Trophoblast cell (in vitro differentiated cells and primary cell): ENCODE measurements at regions not wholly inside any gene's neighbourhood (a gene's known extent, or its start where the extent isn't known, plus 50 kb on each side); places are given as distances from the start of the nearest gene placed in this dataset.

ENCODE experiments used
- DNase-seq, 2 donors: peaks; one replicate each; pipeline ENCODE4 v3.0.0-alpha.2; 2016
- H2AFZ ChIP-seq: 2 replicates; pipeline ENCODE4 v1.6.1; 2013; ENCODE audit warnings: low read length, moderate library complexity, mild to moderate bottlenecking; ENCODE audit not compliant: insufficient read depth, poor library complexity
- H2AK5ac ChIP-seq: 2 replicates; pipeline ENCODE4 v1.6.1; 2013; ENCODE audit warnings: mild to moderate bottlenecking, low read length
- H2BK120ac ChIP-seq: 2 replicates; pipeline ENCODE4 v1.6.1; 2013; ENCODE audit warnings: low read length, mild to moderate bottlenecking, moderate library complexity; ENCODE audit not compliant: insufficient read depth, poor library complexity
- H2BK12ac ChIP-seq: 2 replicates; pipeline ENCODE4 v1.6.1; 2013; ENCODE audit warnings: mild to moderate bottlenecking, low read length, moderate library complexity
- H2BK5ac ChIP-seq: 2 replicates; pipeline ENCODE4 v1.6.1; 2013; ENCODE audit warnings: low read length, low read depth, moderate library complexity, mild to moderate bottlenecking; ENCODE audit not compliant: poor library complexity
- H3K14ac ChIP-seq: 2 replicates; pipeline ENCODE4 v1.6.1; 2013; ENCODE audit warnings: mild to moderate bottlenecking, low read length
- H3K18ac ChIP-seq: 2 replicates; pipeline ENCODE4 v1.6.1; 2013; ENCODE audit warnings: mild to moderate bottlenecking, low read length
- H3K23ac ChIP-seq: 2 replicates; pipeline ENCODE4 v1.6.1; 2013; ENCODE audit warnings: low read length
- H3K27ac ChIP-seq: 2 replicates; pipeline ENCODE4 v1.5.1; 2013; ENCODE audit warnings: low read depth, mild to moderate bottlenecking, inconsistent platforms, low read length, moderate library complexity
- H3K27me3 ChIP-seq: 2 replicates; pipeline ENCODE4 v1.6.1; 2013; ENCODE audit warnings: inconsistent platforms, mild to moderate bottlenecking, low read length, moderate library complexity; ENCODE audit not compliant: insufficient read depth
- H3K36me3 ChIP-seq, 2 experiments: 1 replicate in 1 of 2; 2 replicates in 1 of 2; pipeline ENCODE4 v1.6.1; 2013; ENCODE audit warnings: low read length in 2 of 2, mild to moderate bottlenecking in 2 of 2, moderate library complexity in 1 of 2; ENCODE audit not compliant: insufficient read depth in 2 of 2, control insufficient read depth in 1 of 2
- H3K4ac ChIP-seq: 2 replicates; pipeline ENCODE4 v1.6.1; 2013; ENCODE audit warnings: low read depth, mild to moderate bottlenecking, low read length, moderate library complexity
- H3K4me1 ChIP-seq, 2 experiments: 1 replicate in 1 of 2; 2 replicates in 1 of 2; pipeline ENCODE4 v1.6.1; 2013; ENCODE audit warnings: low read length in 2 of 2, mild to moderate bottlenecking in 2 of 2, moderate library complexity in 1 of 2; ENCODE audit not compliant: insufficient read depth in 2 of 2, control insufficient read depth in 1 of 2
- H3K4me2 ChIP-seq: 2 replicates; pipeline ENCODE4 v1.6.1; 2013; ENCODE audit warnings: inconsistent platforms, mild to moderate bottlenecking, low read length, moderate library complexity
- H3K4me3 ChIP-seq: 2 replicates; pipeline ENCODE4 v1.5.1; 2013; ENCODE audit warnings: mild to moderate bottlenecking, low read depth, low read length, inconsistent platforms
- H3K79me1 ChIP-seq: one replicate; pipeline ENCODE4 v1.6.1; 2013; ENCODE audit warnings: low read length
- H3K79me2 ChIP-seq: 2 replicates; pipeline ENCODE4 v1.6.1; 2013; ENCODE audit warnings: low read length, mild to moderate bottlenecking; ENCODE audit not compliant: control insufficient read depth, insufficient read depth, poor library complexity
- H3K9ac ChIP-seq: 2 replicates; pipeline ENCODE4 v1.6.1; 2013; ENCODE audit warnings: mild to moderate bottlenecking, low read length
- H3K9me3 ChIP-seq: 2 replicates; pipeline ENCODE4 v1.6.1; 2013; ENCODE audit warnings: low read depth, mild to moderate bottlenecking, control low read depth, inconsistent platforms, low read length; ENCODE audit not compliant: insufficient read depth
- H4K12ac ChIP-seq: 2 replicates; pipeline ENCODE4 v1.6.1; 2013; ENCODE audit warnings: low read depth, mild to moderate bottlenecking, low read length, moderate library complexity
- H4K8ac ChIP-seq: 2 replicates; pipeline ENCODE4 v1.6.1; 2013; ENCODE audit warnings: low read depth, mild to moderate bottlenecking, low read length, moderate library complexity
- H4K91ac ChIP-seq: one replicate; pipeline ENCODE4 v1.6.1; 2013; ENCODE audit warnings: low read depth, mild to moderate bottlenecking, low read length, moderate library complexity
- WGBS: extraction: QIAGEN DNeasy Blood & Tissue Kit; methylation state at CpG from one replicate; pipeline ENCODE4 v1.1.7; 2013; ENCODE audit warnings: missing lambda C conversion rate; ENCODE audit not compliant: insufficient read length, insufficient coverage; ENCODE audit errors: extremely low coverage; 5-methylcytosine and 5-hydroxymethylcytosine counted together

DNA sequence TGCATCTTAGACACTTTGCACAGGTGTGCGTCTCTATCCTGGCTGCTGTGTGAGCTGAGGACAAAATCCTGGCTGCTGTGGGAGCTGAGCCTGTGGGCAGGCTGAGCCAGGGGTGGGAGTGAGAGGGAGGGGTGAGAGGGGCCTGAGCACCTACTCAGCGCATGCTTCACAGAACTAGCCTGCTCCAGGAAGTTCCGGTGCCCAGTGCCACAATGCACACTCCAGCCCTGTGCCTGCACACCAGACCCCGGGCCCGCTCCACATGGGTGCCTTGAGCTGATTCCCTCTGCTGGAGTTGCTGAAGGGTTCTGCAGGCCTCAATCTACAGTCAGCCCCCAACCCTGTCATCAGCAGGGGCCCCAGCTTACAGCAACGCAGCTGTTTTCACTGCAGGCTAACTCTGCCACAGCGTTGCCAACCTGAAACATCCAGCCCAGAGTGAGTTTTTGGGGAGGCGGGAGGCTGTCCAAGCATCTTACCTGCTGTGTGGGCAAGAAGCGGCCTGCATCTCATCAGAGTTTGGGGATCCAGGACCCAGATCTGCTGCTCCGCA, 1377.9 kb downstream of the TBC1D22A start:
- H3K27ac ChIP-seq: no peak overlapping the region
- DNase-seq: no peak
- no peak overlapping the region for H3K23ac ChIP-seq
- WGBS: no CpG with 5 or more reads among the region's 10 CpGs
- no peak overlapping the region for H2BK5ac ChIP-seq
- H3K4me2 ChIP-seq: no peak overlapping the region
- H3K79me2 ChIP-seq: no peaks in the 10 kb centered on the region
- no peak overlapping the region for H3K4me3 ChIP-seq
- H3K36me3 ChIP-seq: no peaks in the 10 kb centered on the region
- H3K27me3 ChIP-seq: no peaks in the 10 kb centered on the region
- no peak overlapping the region for H3K18ac ChIP-seq
- no peak overlapping the region for H2AK5ac ChIP-seq
- no peak overlapping the region for H2BK120ac ChIP-seq
- no peak overlapping the region for H3K9ac ChIP-seq
- no peak overlapping the region for H3K14ac ChIP-seq
- no peaks in the 10 kb centered on the region for H3K79me1 ChIP-seq
- no peak overlapping the region for H4K8ac ChIP-seq
- H4K12ac ChIP-seq: no peak overlapping the region
- no peak overlapping the region for H3K4ac ChIP-seq
- H2AFZ ChIP-seq: no peak overlapping the region
- peaks cover 3% of the 10 kb centered on the region for H3K9me3 ChIP-seq
- no peaks in the 10 kb centered on the region for H3K4me1 ChIP-seq
- no peak overlapping the region for H2BK12ac ChIP-seq
- H4K91ac ChIP-seq: no peak overlapping the region

DNA sequence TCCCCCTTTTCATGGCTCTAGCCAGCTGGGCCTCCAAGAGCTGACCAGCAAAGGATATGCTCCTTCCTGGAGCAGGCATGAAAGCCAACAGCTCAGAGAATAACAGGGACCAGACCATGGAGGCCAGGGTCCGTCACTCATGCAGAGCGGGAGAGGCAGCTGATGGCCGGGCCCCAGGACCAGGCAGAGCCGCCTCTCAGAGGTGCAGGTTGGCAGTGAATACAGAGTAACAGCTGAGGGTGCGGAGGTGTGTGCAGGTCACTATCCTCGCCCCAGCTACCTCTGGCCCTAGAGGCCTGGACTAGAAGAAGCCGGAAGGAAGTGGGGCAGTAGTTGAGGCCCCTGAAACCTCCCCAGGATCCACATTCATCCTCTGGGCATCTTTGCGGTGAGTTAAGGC, 1377.3 kb downstream of the TBC1D22A start:
- no peaks in the 10 kb centered on the region for H3K79me2 ChIP-seq
- H2BK12ac ChIP-seq: no peak overlapping the region
- H3K4me3 ChIP-seq: no peak overlapping the region
- H4K8ac ChIP-seq: no peak overlapping the region
- H3K9me3 ChIP-seq: peaks cover 3% of the 10 kb centered on the region
- H3K27ac ChIP-seq: no peak overlapping the region
- H3K4me1 ChIP-seq: no peaks in the 10 kb centered on the region
- no CpG with 5 or more reads among the region's 8 CpGs for WGBS
- no peak overlapping the region for H3K9ac ChIP-seq
- no peak overlapping the region for H4K12ac ChIP-seq
- no peak overlapping the region for H3K18ac ChIP-seq
- DNase-seq: no peak
- H3K79me1 ChIP-seq: no peaks in the 10 kb centered on the region
- no peak overlapping the region for H4K91ac ChIP-seq
- H3K27me3 ChIP-seq: no peaks in the 10 kb centered on the region
- H3K14ac ChIP-seq: no peak overlapping the region
- H2AK5ac ChIP-seq: no peak overlapping the region
- H2BK5ac ChIP-seq: no peak overlapping the region
- H3K4me2 ChIP-seq: no peak overlapping the region
- H3K23ac ChIP-seq: no peak overlapping the region
- H2AFZ ChIP-seq: no peak overlapping the region
- no peaks in the 10 kb centered on the region for H3K36me3 ChIP-seq
- H3K4ac ChIP-seq: no peak overlapping the region
- no peak overlapping the region for H2BK120ac ChIP-seq

DNA sequence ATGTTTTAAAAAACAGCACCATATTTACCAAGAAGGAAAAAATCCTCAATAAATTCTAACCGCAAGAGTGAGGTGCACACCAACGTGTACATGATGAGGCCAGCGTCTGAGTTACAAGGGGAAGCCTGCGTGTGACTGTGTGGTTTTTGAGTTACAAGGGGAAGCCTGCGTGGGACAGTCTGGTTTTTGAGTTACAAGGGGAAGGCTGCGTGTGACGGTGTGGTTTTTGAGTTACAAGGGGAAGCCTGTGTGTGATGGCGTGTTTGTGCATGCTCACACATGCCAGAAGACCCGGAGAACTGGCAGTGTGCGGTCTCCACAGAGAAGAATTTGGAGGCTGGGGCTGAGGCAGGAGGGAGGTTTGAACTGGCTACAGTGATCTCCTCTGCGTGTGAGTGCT, 1376.4 kb downstream of the TBC1D22A start:
- Histone ChIP-seq H3K18ac (no peak overlapping the region), H2AK5ac (no peak overlapping the region), H3K9ac (no peak overlapping the region), H2BK12ac (no peak overlapping the region), H3K79me2 (no peaks in the 10 kb centered on the region), H3K4me3 (no peak overlapping the region), H3K4me2 (no peak overlapping the region), H4K91ac (no peak overlapping the region), H3K9me3 (peaks cover 4% of the 10 kb centered on the region), H2BK120ac (no peak overlapping the region), H3K27ac (no peak overlapping the region), H2BK5ac (no peak overlapping the region), H3K14ac (no peak overlapping the region), H3K4ac (no peak overlapping the region), H3K79me1 (no peaks in the 10 kb centered on the region), H3K27me3 (no peaks in the 10 kb centered on the region), H4K12ac (no peak overlapping the region), H4K8ac (no peak overlapping the region), H2AFZ (no peak overlapping the region), H3K4me1 (no peaks in the 10 kb centered on the region), H3K23ac (no peak overlapping the region), H3K36me3 (no peaks in the 10 kb centered on the region)
- no peak for DNase-seq
- no CpG with 5 or more reads among the region's 11 CpGs for WGBS

DNA sequence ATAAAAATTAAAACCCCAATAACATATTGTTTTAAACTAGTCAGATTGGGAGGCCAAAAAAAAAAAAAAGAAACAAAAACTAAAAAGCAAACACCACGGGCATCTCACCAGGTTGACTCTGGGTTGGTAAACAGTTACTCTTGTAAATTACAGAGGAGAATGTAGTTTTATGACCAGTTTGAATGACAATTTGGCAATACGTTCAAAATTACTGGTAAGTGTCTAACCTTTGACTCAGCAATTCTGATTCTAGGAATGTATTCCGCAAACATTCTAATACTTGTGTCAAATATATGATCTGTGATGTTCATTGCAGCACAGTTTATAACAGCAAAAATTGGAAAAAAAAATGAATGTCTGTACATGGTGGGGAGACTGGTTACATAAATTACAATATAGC, 1376.0 kb downstream of the TBC1D22A start:
- Histone ChIP-seq H3K27ac (no peak overlapping the region), H2BK12ac (no peak overlapping the region), H3K23ac (no peak overlapping the region), H3K4me2 (no peak overlapping the region), H4K91ac (no peak overlapping the region), H3K79me1 (no peaks in the 10 kb centered on the region), H3K79me2 (no peaks in the 10 kb centered on the region), H3K4me3 (no peak overlapping the region), H3K4ac (no peak overlapping the region), H3K18ac (no peak overlapping the region), H3K36me3 (no peaks in the 10 kb centered on the region), H3K14ac (no peak overlapping the region), H2AK5ac (no peak overlapping the region), H4K8ac (no peak overlapping the region), H2BK5ac (no peak overlapping the region), H4K12ac (no peak overlapping the region), H2BK120ac (no peak overlapping the region), H3K4me1 (no peaks in the 10 kb centered on the region), H3K9ac (no peak overlapping the region), H2AFZ (no peak overlapping the region), H3K9me3 (peaks cover 5% of the 10 kb centered on the region), H3K27me3 (no peaks in the 10 kb centered on the region)
- no CpG with 5 or more reads among the region's 3 CpGs for WGBS
- no peak for DNase-seq
